ENCODE measurements at regions not wholly inside any gene's neighbourhood (a gene's known extent, or its start where the extent isn't known, plus 50 kb on each side); places are given as distances from the start of the nearest gene placed in this dataset.

DNA sequence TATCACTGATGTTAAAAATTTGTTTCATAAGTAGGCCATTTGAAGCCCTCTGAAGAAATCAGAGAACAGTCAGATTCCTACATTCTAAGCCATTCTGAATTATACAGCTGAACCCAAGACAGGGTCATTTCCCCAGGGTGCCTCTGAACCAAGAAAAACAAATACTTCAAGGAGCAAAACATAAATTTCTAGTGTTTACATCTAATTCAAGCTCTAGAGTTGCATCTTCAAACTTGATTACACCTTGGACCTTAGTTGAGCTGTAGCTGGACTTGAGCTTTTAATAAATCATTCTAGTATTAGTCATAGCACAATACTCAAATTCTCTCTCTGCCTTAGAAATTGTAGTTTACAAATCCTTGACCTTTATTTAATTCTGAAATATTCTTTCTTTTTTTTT, 87.6 kb upstream of the IL15 start:
- Histone ChIP-seq H3K27me3 (replicated peaks; ENCODE audit: insufficient read depth, low read depth, low read length, poor library complexity) (no peaks in the 10 kb centered on the region), H3K4me3 (ENCODE audit: low read depth, low read length, poor library complexity, severe bottlenecking) (no peak overlapping the region), H3K9me3 (ENCODE audit: low read depth, low read length, poor library complexity, severe bottlenecking) (no peaks in the 10 kb centered on the region), H3K4me1 (ENCODE audit: insufficient read depth, low read length, poor library complexity, severe bottlenecking) (no peaks in the 10 kb centered on the region), H3K36me3 (ENCODE audit: insufficient read depth, low read length, poor library complexity, severe bottlenecking) (no peaks in the 10 kb centered on the region), H3K27ac (ENCODE audit: low read depth, low read length, poor library complexity, severe bottlenecking) (no peak overlapping the region)
- BruUV-seq (replicated peaks): no TSS peak
- DNase-seq (ENCODE audit: low spot score): no peak
- intact Hi-C loops (cut with micrococcal nuclease; ENCODE audit: unreplicated experiment): no loop called here
- CTCF ChIA-PET: no interaction called here
- POLR2A ChIA-PET (ENCODE audit: low non-redundant PET): no interaction called here
- TF ChIP-seq, protein P1, sequence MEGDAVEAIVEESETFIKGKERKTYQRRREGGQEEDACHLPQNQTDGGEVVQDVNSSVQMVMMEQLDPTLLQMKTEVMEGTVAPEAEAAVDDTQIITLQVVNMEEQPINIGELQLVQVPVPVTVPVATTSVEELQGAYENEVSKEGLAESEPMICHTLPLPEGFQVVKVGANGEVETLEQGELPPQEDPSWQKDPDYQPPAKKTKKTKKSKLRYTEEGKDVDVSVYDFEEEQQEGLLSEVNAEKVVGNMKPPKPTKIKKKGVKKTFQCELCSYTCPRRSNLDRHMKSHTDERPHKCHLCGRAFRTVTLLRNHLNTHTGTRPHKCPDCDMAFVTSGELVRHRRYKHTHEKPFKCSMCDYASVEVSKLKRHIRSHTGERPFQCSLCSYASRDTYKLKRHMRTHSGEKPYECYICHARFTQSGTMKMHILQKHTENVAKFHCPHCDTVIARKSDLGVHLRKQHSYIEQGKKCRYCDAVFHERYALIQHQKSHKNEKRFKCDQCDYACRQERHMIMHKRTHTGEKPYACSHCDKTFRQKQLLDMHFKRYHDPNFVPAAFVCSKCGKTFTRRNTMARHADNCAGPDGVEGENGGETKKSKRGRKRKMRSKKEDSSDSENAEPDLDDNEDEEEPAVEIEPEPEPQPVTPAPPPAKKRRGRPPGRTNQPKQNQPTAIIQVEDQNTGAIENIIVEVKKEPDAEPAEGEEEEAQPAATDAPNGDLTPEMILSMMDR (conservative IDR thresholded peaks at IDR 0.05; ENCODE audit: low read depth, low read length): no peak
- TF ChIP-seq EZH2 (IDR thresholded peaks at IDR 0.05; ENCODE audit: borderline replicate concordance, low read depth, low read length, poor library complexity, severe bottlenecking): no peak

- ChIA-PET CTCF (no interaction called here), POLR2A (ENCODE audit: low non-redundant PET) (no interaction called here)
- intact Hi-C loops (cut with micrococcal nuclease; ENCODE audit: unreplicated experiment): no loop called here
- no TSS peak for BruUV-seq (replicated peaks)
- no peak for DNase-seq (ENCODE audit: low spot score)
- TF ChIP-seq, protein P1 (conservative IDR thresholded peaks at IDR 0.05; ENCODE audit: low read depth, low read length): no peak
- no peak for TF ChIP-seq EZH2 (IDR thresholded peaks at IDR 0.05; ENCODE audit: borderline replicate concordance, low read depth, low read length, poor library complexity, severe bottlenecking)
- H3K27me3 ChIP-seq (replicated peaks; ENCODE audit: insufficient read depth, low read depth, low read length, poor library complexity): no peaks in the 10 kb centered on the region
- H3K36me3 ChIP-seq (ENCODE audit: insufficient read depth, low read length, poor library complexity, severe bottlenecking): no peaks in the 10 kb centered on the region
- H3K4me1 ChIP-seq (ENCODE audit: insufficient read depth, low read length, poor library complexity, severe bottlenecking): no peaks in the 10 kb centered on the region
- no peak overlapping the region for H3K4me3 ChIP-seq (ENCODE audit: low read depth, low read length, poor library complexity, severe bottlenecking)
- H3K27ac ChIP-seq (ENCODE audit: low read depth, low read length, poor library complexity, severe bottlenecking): no peak overlapping the region
- H3K9me3 ChIP-seq (ENCODE audit: low read depth, low read length, poor library complexity, severe bottlenecking): no peaks in the 10 kb centered on the region
These were observed 76.3 kb upstream of the IL15 start for GRCh38 chr4:141560056-141560455.

DNA sequence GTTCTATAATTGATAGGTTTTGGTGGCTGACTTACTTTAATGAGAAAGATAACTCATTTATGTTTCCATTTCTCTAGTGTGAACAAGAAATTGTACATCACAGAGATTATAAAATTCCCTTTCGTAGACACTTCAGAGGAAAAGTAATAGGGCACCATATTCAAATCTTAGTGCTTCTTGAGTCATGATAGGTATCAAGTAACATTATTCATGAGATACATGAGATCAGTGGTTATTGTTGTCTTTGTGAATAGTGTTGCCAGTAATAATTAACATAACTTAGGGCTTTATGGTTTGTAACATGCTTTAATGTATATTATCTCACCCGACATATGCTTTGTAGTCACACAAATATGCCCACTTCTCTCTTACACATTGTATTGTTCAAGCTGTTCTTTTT, 73.7 kb upstream of the IL15 start:
- DNase-seq (ENCODE audit: low spot score): no peak
- CTCF ChIA-PET: no interaction called here

More for the DNA sequence above, 73.7 kb upstream of the IL15 start:
- no TSS peak for BruUV-seq (replicated peaks)
- no peaks in the 10 kb centered on the region for H3K36me3 ChIP-seq (ENCODE audit: insufficient read depth, low read length, poor library complexity, severe bottlenecking)
- no peak overlapping the region for H3K27ac ChIP-seq (ENCODE audit: low read depth, low read length, poor library complexity, severe bottlenecking)
- intact Hi-C loops (cut with micrococcal nuclease; ENCODE audit: unreplicated experiment): no loop called here
- POLR2A ChIA-PET (ENCODE audit: low non-redundant PET): no interaction called here
- H3K4me3 ChIP-seq (ENCODE audit: low read depth, low read length, poor library complexity, severe bottlenecking): no peak overlapping the region
- H3K9me3 ChIP-seq (ENCODE audit: low read depth, low read length, poor library complexity, severe bottlenecking): no peaks in the 10 kb centered on the region
- no peaks in the 10 kb centered on the region for H3K27me3 ChIP-seq (replicated peaks; ENCODE audit: insufficient read depth, low read depth, low read length, poor library complexity)
- TF ChIP-seq EZH2 (IDR thresholded peaks at IDR 0.05; ENCODE audit: borderline replicate concordance, low read depth, low read length, poor library complexity, severe bottlenecking): no peak
- TF ChIP-seq, protein P1 (conservative IDR thresholded peaks at IDR 0.05; ENCODE audit: low read depth, low read length): no peak
- H3K4me1 ChIP-seq (ENCODE audit: insufficient read depth, low read length, poor library complexity, severe bottlenecking): no peaks in the 10 kb centered on the region

Data from A673 (cell line).